GM19238 (cell line): ENCODE measurements at regions not wholly inside any gene's neighbourhood (a gene's known extent, or its start where the extent isn't known, plus 50 kb on each side); places are given as distances from the start of the nearest gene placed in this dataset.
A peak's percentile ranks its signal among the peaks of the same experiment; 100 is the strongest.

Experiments used
- DNase-seq: peaks from one replicate; pipeline ENCODE4 v3.0.0; 2011; ENCODE audit warnings: low spot score; ENCODE audit not compliant: insufficient read length

DNA sequence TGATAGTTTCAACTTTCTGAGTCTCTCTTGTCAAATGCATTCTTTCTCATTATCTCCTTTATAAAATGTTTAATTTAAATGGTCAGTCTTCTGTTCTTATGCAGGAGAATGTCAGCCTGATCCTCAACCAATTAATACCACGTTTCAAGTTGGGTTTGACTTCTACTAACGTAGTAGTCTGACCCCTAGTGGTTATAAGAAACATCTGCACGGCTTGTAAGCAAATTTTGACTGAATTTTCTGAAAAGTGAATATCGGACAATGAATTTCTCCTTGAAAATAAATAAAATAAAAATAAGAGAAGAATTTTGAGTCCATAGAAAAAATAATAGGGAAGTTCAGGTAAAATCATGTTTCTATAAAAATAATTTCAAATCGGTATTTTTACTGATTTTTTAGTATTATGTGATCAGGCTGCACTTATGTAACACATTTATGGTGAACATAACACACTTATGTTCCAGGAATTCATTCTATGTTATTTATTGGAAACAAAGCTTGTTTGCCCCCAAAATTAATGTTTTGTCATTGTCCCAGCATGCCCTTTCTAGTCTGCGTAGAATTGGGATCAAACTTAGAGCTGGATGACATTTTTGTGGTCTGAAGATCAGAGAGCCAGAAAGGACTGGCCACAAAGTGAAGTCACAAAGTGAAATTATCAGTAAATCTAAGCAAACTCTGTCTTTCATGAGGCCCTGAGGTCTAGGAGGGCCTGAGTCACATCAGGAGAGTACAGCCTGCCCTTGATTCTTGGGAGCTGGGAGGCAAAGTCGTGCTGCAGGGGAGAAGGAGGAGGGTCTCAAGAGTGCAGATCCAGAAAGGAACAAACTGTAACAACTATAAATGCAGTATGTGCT, 101.2 kb upstream of the STXBP6 start:
- no peak for DNase-seq

DNA sequence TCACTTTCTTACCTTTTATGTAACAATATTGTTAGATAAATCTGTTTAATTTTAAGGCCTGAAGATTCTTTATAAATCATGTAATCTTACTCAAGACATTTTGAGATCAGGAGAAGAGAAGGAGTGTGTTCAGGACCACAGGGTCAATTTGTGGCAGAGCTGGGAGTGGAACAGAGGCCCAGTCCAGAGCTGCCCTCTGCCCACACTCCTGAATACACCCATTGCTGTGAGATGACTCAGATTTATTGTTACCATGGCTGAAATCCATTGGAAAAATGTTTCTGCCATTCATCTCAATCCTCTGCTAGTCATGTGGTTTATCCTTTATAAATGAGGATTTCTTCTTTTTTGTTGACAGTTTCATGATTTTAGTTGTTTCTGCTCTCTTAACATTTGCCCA, 100.5 kb upstream of the STXBP6 start:
- DNase-seq, result no peak

DNA sequence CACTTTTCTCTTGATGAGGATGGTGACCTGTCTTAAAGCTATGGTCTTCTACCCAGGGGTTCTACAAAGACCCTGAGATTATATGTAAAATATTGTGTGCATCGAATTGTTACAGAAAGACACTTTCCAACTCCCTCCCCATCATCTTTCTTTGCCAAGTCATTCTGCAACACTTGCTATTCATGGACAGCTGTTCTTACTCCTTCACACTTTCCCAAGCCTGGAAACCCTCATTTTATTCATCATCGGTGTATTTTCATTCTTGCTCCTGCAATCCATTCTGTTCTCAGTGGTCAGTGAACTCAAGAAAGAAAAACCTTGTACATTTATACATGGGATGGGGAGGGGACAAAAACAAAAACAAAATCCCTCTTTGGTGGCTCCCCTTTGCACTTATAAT, 90.5 kb upstream of the STXBP6 start:
- no peak for DNase-seq

DNA sequence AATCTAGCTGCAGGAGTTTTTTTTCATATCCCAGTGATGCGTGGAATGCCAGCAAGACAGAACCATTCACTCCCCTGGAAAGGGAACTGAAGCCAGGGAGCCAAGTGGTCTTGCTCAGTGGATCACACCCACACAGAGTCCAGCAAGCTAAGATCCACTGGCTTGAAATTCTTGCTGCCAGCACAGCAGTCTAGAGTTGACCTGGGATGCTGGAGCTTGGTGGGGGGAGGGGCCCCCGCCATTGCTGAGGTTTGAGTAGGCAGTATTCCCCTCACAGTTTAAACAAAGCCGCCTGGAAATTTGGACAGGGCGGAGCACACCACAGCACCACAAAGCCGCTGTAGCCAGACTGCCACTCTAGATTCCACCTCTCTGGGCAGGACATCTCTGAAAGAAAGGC, 86.9 kb upstream of the STXBP6 start:
- no peak for DNase-seq

DNA sequence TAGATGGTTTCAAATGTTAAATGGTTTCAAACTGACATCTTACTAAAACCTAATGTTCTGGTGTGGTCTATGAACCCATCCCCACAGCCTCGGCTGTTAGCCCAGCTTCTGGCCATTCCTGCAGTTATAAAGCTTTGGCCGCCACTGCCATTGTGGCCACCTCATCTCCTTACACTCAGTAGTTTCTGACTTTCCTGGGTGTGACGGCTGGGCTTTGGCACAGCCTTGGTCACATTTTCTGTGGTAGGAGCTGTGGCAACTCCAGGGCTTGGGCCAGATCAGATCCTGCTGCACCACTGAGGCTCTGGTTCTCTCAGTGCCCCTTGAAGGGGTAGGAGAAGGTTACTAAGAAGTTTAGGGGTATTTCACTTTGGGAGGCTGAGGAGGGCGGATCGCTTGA, 84.2 kb upstream of the STXBP6 start:
- no peak for DNase-seq

- peak; percentile 40 for DNase-seq
These were observed 82.9 kb upstream of the STXBP6 start for GRCh38 chr14:25132732-25133422.

DNA sequence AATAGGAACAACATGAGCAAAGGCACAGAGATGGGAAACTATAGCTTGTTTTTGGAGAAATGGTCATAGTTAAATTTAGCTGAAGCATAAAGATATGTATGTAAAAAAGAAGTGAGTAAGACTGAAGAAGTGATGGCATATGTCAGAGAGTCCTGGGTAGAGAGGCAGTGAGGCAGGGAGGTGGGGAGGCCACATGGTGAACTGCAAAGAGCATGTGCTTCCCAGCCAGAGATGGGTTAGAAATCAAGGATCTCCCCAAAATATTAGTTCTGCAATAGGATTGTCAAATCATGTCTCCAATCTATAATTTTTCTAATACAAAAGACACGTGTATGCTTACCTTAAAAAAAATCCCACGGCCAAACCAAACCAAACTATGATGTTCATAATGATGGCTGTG, 82.1 kb upstream of the STXBP6 start:
- no peak for DNase-seq

DNA sequence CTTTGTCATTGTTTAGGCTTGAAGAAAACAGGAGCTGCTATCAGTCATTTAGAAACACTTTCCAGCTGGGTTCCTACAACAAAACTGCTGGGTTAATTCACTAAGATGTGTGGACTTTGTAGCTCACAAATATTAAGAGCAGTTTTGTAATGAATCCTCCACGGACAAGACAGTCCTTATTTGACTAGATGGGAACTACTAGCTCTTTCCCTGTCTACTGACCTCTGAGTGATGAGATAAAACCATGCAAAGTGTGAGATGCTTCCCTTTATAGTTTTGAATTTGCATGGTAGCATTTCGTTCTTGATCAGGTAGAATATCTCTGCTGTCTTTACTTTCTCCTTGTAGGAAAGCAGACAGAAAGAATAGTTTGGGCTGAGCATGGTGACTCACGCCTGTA, 72.9 kb upstream of the STXBP6 start:
- no peak for DNase-seq

DNA sequence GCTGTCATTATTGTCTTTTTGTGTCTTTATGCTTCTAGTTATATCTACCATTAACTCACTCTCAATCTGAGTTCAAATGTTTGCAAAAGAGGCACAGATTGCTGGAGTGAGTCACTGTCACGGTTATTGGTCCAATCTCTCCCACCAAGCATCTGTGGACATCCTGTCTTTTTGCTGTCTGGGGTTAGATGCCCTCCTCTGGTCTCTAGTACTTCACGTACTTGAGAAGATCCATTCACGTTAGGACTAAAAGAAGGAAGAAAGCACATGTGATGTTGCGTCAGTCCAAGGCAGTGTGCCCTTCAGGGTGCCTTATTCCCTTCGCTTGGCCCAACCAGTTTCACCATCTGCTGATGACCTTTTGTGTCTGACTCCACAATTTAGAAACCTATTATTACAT, 72.3 kb upstream of the STXBP6 start:
- DNase-seq, result no peak

DNA sequence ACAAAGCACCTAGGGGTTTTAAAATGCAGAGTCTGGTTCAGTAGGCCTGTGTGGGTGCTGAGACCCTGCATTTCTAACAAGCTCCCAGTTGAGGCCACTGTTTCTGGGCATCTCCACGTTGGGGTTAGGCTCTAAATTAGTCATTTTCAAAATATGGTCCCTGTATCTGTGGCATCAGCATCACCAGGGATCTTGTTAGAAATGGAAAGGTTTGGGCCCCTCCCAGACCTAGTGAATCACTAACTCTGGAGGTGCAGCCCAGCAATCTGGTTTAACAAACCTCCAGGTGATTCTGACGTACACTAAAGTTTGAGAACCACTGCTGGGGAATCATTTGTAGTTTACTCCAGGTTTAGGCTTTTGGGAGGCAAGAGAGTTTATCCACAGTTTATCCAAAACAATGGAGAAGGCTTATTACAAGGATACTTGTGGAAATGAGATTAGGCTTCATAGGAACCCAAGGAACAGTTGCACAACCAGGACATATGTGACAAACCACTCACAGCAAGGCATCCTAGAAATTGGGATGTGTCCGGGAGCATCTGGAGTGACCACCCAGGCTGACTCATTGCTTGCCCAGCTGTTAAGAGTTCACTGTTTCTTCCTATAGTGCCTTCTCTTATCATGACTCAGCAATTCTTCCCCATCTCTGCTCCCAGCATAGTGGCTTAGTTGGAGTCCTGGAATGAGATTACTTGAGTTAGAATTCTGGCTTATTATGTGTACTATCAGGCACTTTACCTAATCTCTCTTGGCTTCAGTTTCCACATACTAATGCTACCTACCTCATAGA, 71.6 kb upstream of the STXBP6 start:
- DNase-seq, result no peak

DNA sequence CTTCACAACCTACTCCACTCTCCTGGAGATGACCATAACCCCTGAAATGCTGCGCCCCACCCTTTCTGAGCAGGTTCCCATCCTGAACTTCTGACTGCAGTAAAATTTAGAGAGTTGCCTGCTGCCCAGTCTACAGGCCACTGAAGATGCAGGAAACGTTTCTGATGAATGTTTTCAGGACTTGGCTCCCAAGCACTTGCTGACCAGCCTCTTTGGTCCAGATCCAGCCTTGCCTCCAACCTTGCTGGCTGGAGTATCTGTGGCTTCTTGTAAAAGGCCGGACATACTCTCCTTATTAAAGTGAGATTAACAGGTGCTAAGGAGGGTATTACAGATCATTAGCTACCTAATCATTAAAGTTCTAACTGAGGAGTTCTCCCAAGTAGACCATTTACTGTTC, 70.3 kb upstream of the STXBP6 start:
- no peak for DNase-seq

GRCh38 chr14:25118671-25119070, 68.7 kb upstream of the STXBP6 start:
- DNase-seq, result no peak

- DNase-seq, result no peak
These were observed 67.4 kb upstream of the STXBP6 start for GRCh38 chr14:25117342-25117741.

DNA sequence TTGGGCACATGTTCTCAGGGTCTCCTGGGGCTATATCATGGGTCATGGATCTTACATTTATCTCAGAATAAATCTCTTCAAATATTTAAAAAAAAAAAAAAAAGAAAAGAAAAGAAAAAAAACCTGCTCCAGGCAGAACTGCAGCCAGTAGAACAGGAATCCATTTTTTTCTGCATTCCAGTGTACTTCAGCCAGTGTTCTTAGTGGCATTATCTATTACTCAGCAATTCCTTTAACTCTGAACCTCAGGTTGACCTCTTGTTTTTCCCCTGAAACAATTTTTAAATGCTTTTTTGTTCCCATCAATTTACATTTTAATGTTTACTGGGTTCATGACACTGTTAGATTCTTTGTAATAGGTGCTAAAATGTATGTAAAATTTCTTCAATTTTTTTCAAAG, 66.7 kb upstream of the STXBP6 start:
- no peak for DNase-seq

DNA sequence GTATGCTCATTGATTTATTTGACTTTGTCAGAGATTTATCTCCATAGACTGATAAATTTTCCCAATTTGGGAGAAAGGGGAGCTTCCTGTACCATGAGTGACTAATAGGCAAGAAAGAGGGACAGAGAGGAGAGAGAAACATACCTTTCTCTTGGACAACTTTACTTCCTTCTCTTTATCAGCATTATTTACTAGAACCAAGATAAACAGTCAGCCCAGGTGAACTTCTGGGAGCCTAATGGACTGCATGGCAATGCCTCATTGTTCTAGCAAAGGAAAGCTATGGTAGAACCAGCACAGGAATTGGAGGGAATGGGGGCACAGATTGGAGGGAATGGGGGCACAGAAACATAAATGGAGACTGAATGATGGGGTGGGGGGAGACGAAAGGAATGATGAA, 63.4 kb upstream of the STXBP6 start:
- no peak for DNase-seq

- DNase-seq, result no peak
These were observed 61.2 kb upstream of the STXBP6 start for GRCh38 chr14:25111061-25111601.

GRCh38 chr14:25110106-25110505, 60.2 kb upstream of the STXBP6 start:
- DNase-seq, result no peak

DNA sequence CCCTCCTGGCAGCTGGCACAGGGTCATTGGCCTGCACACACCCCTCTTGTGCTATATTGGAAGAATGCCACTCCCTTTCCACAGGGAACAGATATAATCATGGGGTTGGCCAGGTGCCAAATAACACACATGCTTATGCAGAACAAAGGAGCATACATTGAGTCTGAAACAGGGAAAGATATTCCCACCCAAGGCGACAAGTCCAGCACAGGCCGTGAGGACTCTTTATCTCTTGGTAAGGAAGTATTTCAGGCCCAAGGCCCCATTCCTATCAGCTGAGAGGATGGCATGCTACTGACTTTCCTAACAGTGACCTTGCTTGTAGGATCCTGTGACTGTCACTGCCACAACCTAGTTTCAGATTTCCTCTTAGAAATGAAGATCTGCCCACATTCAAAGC, 59.0 kb upstream of the STXBP6 start:
- no peak for DNase-seq

DNA sequence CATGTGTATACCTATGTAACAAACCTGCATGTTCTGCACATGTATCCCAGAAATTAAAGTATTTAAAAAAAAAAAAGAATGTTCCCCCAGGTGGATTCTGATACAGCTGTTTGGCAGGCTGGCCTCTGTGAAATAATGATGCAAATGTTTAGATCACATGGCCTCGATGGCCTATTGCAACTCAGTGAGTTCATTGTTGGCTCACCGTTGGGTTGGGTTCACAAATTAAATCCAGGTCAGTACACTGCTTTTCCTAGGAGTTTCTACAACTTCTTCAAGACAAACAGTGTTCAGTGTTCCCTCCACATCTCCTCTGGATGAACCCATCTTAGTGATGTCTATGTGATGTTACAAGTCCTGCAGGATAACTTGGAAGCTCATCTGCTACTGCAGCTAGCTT, 58.3 kb upstream of the STXBP6 start:
- DNase-seq, result no peak

- no peak for DNase-seq
These were observed 53.9 kb upstream of the STXBP6 start for GRCh38 chr14:25103820-25104219.

- no peak for DNase-seq
These were observed 53.3 kb upstream of the STXBP6 start for GRCh38 chr14:25103271-25103670.

DNA sequence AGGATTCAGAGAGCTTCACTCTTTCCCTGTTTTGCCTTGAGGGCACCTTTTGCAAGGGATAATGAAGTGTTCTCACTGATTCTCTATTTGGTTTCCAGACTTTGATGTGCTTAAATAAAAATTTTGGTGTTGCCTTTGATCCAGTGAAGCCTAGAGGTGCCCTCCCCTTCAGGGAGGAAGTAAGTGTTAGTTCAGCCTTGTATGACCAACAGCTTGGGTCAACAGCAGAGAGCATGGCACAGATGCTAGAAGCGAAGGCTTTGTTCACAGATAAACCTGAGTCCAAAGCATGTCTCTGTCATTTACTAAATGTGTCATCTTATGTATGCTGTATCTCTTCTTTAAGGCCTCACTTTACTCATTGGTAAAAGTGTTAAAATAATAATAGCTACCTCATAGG, 52.8 kb upstream of the STXBP6 start:
- DNase-seq, result no peak
